ENCODE measurements at regions not wholly inside any gene's neighbourhood (a gene's known extent, or its start where the extent isn't known, plus 50 kb on each side); places are given as distances from the start of the nearest gene placed in this dataset.

DNA sequence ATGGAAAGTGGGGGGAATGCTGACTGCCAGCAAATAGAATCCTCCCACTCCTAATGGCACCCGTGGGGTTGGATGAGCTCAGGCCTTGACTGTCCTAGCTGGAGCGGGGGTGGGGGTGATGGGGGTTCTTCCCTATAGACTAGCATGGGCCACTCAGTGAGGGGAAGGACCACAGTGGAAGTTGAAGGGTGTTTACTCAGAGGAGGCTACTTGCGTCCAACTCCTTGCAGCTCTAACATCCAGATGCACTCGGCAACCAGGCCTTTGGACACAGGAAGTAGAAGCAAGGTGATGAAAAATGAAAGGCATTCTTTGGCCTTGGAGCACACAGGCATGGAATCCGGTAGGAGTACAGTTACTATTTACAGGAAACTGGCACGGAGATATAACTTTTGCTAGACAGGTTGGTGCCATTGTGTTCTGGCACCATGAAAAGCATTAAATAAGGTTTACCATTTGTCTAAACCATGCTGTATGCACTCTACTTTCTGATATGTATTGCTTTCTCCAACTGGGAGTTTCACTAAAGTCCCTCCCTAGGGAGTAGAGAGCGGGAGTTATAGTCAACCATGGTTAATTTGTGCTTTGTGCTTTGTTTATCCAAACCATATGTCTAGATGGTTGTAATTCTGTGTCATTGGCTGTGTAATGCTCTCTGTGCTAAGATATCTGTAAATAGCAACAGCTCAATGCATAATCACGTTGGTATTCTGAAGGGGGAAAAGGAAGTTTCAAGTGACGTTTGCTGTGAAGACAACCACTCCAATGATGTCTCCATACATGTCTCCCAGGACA, 125.3 kb downstream of the TSHZ3 start:
- no peak overlapping the region for H3K9ac ChIP-seq
- no peaks in the 10 kb centered on the region for H3K4me1 ChIP-seq
- H3K27me3 ChIP-seq: no peaks in the 10 kb centered on the region
- Mint-ChIP-seq H3K4me3 (no peak overlapping the region), H3K27me3 (ENCODE audit: insufficient read depth, low read depth) (peaks cover 2% of the 10 kb centered on the region), H3K4me1 (no peaks in the 10 kb centered on the region), H3K27ac (no peak overlapping the region), H3K36me3 (no peaks in the 10 kb centered on the region), H3K9me3 (no peaks in the 10 kb centered on the region)
- DNase-seq (ENCODE audit: low spot score): no peak
- H3K9me3 ChIP-seq (ENCODE audit: low read depth): no peaks in the 10 kb centered on the region
- no peaks in the 10 kb centered on the region for H3K79me2 ChIP-seq (ENCODE audit: low read depth)
- no peaks in the 10 kb centered on the region for H3K36me3 ChIP-seq
- no peak overlapping the region for H3K4me2 ChIP-seq
- no peak overlapping the region for H3K4me3 ChIP-seq
- no peaks in the 10 kb centered on the region for H4K20me1 ChIP-seq (ENCODE audit: low read depth)
- no peaks in the 10 kb centered on the region for H3F3A ChIP-seq (ENCODE audit: low read depth)
- H2AFZ ChIP-seq (replicated peaks): no peak overlapping the region
- TF ChIP-seq EZH2phosphoT487 (IDR thresholded peaks at IDR 0.05): no peak
- TF ChIP-seq EZH2 (IDR thresholded peaks at IDR 0.05): no peak
- TF ChIP-seq, protein P1, sequence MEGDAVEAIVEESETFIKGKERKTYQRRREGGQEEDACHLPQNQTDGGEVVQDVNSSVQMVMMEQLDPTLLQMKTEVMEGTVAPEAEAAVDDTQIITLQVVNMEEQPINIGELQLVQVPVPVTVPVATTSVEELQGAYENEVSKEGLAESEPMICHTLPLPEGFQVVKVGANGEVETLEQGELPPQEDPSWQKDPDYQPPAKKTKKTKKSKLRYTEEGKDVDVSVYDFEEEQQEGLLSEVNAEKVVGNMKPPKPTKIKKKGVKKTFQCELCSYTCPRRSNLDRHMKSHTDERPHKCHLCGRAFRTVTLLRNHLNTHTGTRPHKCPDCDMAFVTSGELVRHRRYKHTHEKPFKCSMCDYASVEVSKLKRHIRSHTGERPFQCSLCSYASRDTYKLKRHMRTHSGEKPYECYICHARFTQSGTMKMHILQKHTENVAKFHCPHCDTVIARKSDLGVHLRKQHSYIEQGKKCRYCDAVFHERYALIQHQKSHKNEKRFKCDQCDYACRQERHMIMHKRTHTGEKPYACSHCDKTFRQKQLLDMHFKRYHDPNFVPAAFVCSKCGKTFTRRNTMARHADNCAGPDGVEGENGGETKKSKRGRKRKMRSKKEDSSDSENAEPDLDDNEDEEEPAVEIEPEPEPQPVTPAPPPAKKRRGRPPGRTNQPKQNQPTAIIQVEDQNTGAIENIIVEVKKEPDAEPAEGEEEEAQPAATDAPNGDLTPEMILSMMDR (IDR thresholded peaks at IDR 0.05): no peak
- no peak overlapping the region for H3K27ac ChIP-seq

DNA sequence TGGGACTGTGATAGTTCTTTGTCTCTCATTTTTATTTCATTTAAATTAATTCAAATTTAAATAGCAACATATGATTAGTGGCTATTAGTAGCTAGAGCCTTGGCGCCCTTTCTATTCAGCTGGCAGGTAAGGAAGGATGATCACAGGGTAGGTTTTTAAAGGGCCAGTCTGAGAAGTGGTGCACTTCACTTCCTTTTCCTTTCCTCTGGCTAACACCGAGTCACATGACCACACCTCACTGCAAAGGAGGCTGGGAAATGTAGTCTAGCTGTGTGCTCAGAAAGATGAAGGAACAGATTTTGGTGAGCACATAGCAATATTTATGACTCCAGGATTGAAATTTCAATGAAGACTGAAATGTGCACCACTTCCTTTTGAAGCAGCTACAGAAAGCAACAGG, 128.7 kb downstream of the TSHZ3 start:
- no peak overlapping the region for H3K27ac Mint-ChIP-seq
- H3F3A ChIP-seq (ENCODE audit: low read depth): no peaks in the 10 kb centered on the region
- TF ChIP-seq, protein P1 (IDR thresholded peaks at IDR 0.05): no peak
- TF ChIP-seq EZH2phosphoT487 (IDR thresholded peaks at IDR 0.05) (no peak), EZH2 (IDR thresholded peaks at IDR 0.05) (no peak)
- H3K79me2 ChIP-seq (ENCODE audit: low read depth): no peaks in the 10 kb centered on the region
- H3K27me3 ChIP-seq: no peaks in the 10 kb centered on the region
- H3K9ac ChIP-seq: no peak overlapping the region
- no peak overlapping the region for H3K4me3 Mint-ChIP-seq
- no peaks in the 10 kb centered on the region for H4K20me1 ChIP-seq (ENCODE audit: low read depth)
- no peaks in the 10 kb centered on the region for H3K27me3 Mint-ChIP-seq (ENCODE audit: insufficient read depth, low read depth)
- no peaks in the 10 kb centered on the region for H3K9me3 ChIP-seq (ENCODE audit: low read depth)
- no peaks in the 10 kb centered on the region for H3K4me1 ChIP-seq
- H2AFZ ChIP-seq (replicated peaks): peak overlapping the region; percentile 92
- H3K4me1 Mint-ChIP-seq: no peaks in the 10 kb centered on the region
- no peak overlapping the region for H3K4me3 ChIP-seq
- H3K4me2 ChIP-seq: no peak overlapping the region
- H3K27ac ChIP-seq: no peak overlapping the region
- DNase-seq (ENCODE audit: low spot score): peak; percentile 9
- no peaks in the 10 kb centered on the region for H3K36me3 Mint-ChIP-seq
- no peaks in the 10 kb centered on the region for H3K36me3 ChIP-seq
- H3K9me3 Mint-ChIP-seq: no peaks in the 10 kb centered on the region

DNA sequence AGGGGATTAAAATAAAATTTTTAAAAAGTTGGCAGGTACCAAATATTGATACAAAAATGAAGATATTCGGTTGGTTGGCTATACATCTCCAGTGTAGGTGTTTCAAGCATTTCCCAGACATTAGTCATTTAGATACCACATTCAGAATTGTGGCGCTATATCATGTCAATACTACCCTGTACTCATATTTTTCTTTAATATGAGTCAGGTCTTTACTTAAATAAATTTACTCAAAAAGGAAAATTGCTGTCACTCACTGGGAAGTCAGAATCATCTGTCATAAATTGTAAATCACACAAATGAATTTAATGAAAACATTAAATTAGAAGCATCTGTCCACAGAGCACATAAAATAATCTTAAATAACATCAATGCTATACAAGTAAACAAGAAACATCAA, 134.2 kb downstream of the TSHZ3 start:
- DNase-seq (ENCODE audit: low spot score): no peak
- H3K27me3 ChIP-seq: no peaks in the 10 kb centered on the region
- Mint-ChIP-seq H3K4me3 (no peak overlapping the region), H3K27me3 (ENCODE audit: insufficient read depth, low read depth) (no peaks in the 10 kb centered on the region), H3K36me3 (no peaks in the 10 kb centered on the region), H3K27ac (no peak overlapping the region), H3K9me3 (no peaks in the 10 kb centered on the region), H3K4me1 (no peaks in the 10 kb centered on the region)
- H3K36me3 ChIP-seq: no peaks in the 10 kb centered on the region
- H3K79me2 ChIP-seq (ENCODE audit: low read depth): no peaks in the 10 kb centered on the region
- no peak overlapping the region for H3K27ac ChIP-seq
- H3K4me2 ChIP-seq: no peak overlapping the region
- no peak for TF ChIP-seq EZH2 (IDR thresholded peaks at IDR 0.05)
- TF ChIP-seq, protein P1 (IDR thresholded peaks at IDR 0.05): no peak
- no peak for TF ChIP-seq EZH2phosphoT487 (IDR thresholded peaks at IDR 0.05)
- no peaks in the 10 kb centered on the region for H4K20me1 ChIP-seq (ENCODE audit: low read depth)
- H2AFZ ChIP-seq (replicated peaks): no peak overlapping the region
- H3F3A ChIP-seq (ENCODE audit: low read depth): no peaks in the 10 kb centered on the region
- no peaks in the 10 kb centered on the region for H3K9me3 ChIP-seq (ENCODE audit: low read depth)
- no peaks in the 10 kb centered on the region for H3K4me1 ChIP-seq
- H3K4me3 ChIP-seq: no peak overlapping the region
- no peak overlapping the region for H3K9ac ChIP-seq

Data from neural progenitor cell (in vitro differentiated cells).